ENCODE measurements at regions not wholly inside any gene's neighbourhood (a gene's known extent, or its start where the extent isn't known, plus 50 kb on each side); places are given as distances from the start of the nearest gene placed in this dataset.

DNA sequence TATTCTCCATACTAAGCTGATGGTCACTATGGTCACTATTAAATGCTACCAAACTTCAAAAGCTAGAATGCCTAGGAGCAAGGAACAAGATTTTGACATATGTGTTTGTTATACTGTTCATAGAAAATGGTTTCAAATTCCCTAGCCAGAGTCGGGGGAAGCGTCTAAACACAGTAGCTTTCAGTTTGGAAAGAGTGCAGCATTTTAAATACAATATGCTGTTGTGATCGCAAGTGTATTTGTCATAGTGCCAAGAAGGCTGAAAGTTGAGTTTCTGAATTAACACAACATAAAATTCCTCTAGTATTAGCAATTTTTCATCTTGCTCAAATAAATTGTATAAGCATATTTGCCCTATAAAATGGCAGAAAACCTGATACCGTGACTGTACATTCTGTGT is 280.4 kb downstream of the ZNF608 start:
- H2AFZ ChIP-seq (ENCODE audit: low read length) = no peak overlapping the region
- TF ChIP-seq, protein P1, sequence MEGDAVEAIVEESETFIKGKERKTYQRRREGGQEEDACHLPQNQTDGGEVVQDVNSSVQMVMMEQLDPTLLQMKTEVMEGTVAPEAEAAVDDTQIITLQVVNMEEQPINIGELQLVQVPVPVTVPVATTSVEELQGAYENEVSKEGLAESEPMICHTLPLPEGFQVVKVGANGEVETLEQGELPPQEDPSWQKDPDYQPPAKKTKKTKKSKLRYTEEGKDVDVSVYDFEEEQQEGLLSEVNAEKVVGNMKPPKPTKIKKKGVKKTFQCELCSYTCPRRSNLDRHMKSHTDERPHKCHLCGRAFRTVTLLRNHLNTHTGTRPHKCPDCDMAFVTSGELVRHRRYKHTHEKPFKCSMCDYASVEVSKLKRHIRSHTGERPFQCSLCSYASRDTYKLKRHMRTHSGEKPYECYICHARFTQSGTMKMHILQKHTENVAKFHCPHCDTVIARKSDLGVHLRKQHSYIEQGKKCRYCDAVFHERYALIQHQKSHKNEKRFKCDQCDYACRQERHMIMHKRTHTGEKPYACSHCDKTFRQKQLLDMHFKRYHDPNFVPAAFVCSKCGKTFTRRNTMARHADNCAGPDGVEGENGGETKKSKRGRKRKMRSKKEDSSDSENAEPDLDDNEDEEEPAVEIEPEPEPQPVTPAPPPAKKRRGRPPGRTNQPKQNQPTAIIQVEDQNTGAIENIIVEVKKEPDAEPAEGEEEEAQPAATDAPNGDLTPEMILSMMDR (conservative IDR thresholded peaks at IDR 0.05; ENCODE audit: low read length) = no peak
- no peak for TF ChIP-seq EZH2phosphoT487 (IDR thresholded peaks at IDR 0.05; ENCODE audit: borderline replicate concordance, low read depth, low read length)
- no peak overlapping the region for H3K4me2 ChIP-seq (ENCODE audit: low read length)
- no peak overlapping the region for H3K4me3 ChIP-seq (ENCODE audit: low read depth, low read length, poor library complexity, severe bottlenecking)
- no peaks in the 10 kb centered on the region for H4K20me1 ChIP-seq (ENCODE audit: insufficient read depth, low read length)
- no peaks in the 10 kb centered on the region for H3K9me2 ChIP-seq (ENCODE audit: insufficient read depth, low read length)
- no TSS peak for BruUV-seq (replicated peaks)
- no peaks in the 10 kb centered on the region for H3K79me2 ChIP-seq (ENCODE audit: insufficient read depth, low read depth, low read length)
- peaks cover 11% of the 10 kb centered on the region for H3K4me1 ChIP-seq (ENCODE audit: insufficient read depth, low read length, poor library complexity, severe bottlenecking)
- intact Hi-C loops (cut with micrococcal nuclease; ENCODE audit: unreplicated experiment) = no loop called here
- ChIA-PET POLR2A (interaction anchor here (0.7 to 1.2 kb wide), 3 partner anchors 8 to 26 kb away, joined by 3 to 7 read pairs (median 3); no protein-coding TSS in a partner anchor), CTCF (ENCODE audit: unreplicated experiment) (interaction anchor here (0.5 kb wide), 1 partner anchor 119 kb away, joined by 3 read pairs; no protein-coding TSS in a partner anchor)
- H3K9me3 ChIP-seq (ENCODE audit: low read length) = peaks cover 12% of the 10 kb centered on the region; the same call in 1 of the 2 replicates
- H3K27ac ChIP-seq (ENCODE audit: low read depth, low read length, poor library complexity, severe bottlenecking) = no peak overlapping the region
- no peaks in the 10 kb centered on the region for H3K36me3 ChIP-seq (ENCODE audit: insufficient read depth, low read length)
- no peak for DNase-seq (ENCODE audit: low spot score)

DNA sequence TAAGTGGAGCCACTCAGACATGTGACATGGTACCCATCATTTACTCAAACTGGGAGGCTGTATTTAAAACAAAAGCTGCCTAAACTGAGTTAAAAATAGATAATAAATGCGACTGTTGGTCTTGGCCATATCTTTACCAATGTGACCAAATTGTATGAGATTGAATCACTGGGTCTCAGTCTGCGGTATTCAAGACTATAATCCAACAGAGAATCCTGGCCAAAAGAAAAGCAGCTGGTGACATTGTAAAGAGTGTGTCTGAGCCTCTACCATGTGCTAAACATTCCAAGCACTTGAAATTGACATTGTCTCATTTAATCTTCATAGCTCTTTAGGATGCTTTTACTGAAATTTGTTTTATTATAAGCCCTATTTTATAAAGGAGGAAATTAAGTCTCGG is 282.6 kb downstream of the ZNF608 start:
- ChIA-PET CTCF (ENCODE audit: unreplicated experiment) (no interaction called here), POLR2A (interaction anchor here (0.6 to 1.9 kb wide), 4 partner anchors 9 to 46 kb away, joined by 3 to 6 read pairs (median 4); no protein-coding TSS in a partner anchor)
- TF ChIP-seq, protein P1 (conservative IDR thresholded peaks at IDR 0.05; ENCODE audit: low read length) = no peak
- TF ChIP-seq EZH2phosphoT487 (IDR thresholded peaks at IDR 0.05; ENCODE audit: borderline replicate concordance, low read depth, low read length) = no peak
- no peak for DNase-seq (ENCODE audit: low spot score)
- intact Hi-C loops (cut with micrococcal nuclease; ENCODE audit: unreplicated experiment) = no loop called here
- Histone ChIP-seq H3K9me3 (ENCODE audit: low read length) (peaks cover 34% of the 10 kb centered on the region; the same call in 1 of the 2 replicates), H3K4me1 (ENCODE audit: insufficient read depth, low read length, poor library complexity, severe bottlenecking) (peaks cover 11% of the 10 kb centered on the region), H3K27ac (ENCODE audit: low read depth, low read length, poor library complexity, severe bottlenecking) (no peak overlapping the region), H3K36me3 (ENCODE audit: insufficient read depth, low read length) (peaks cover 7% of the 10 kb centered on the region; the same call in 1 of the 2 replicates), H2AFZ (ENCODE audit: low read length) (no peak overlapping the region), H3K4me3 (ENCODE audit: low read depth, low read length, poor library complexity, severe bottlenecking) (no peak overlapping the region), H4K20me1 (ENCODE audit: insufficient read depth, low read length) (no peaks in the 10 kb centered on the region), H3K9me2 (ENCODE audit: insufficient read depth, low read length) (no peaks in the 10 kb centered on the region), H3K79me2 (ENCODE audit: insufficient read depth, low read depth, low read length) (no peaks in the 10 kb centered on the region), H3K4me2 (ENCODE audit: low read length) (no peak overlapping the region)
- no TSS peak for BruUV-seq (replicated peaks)

DNA sequence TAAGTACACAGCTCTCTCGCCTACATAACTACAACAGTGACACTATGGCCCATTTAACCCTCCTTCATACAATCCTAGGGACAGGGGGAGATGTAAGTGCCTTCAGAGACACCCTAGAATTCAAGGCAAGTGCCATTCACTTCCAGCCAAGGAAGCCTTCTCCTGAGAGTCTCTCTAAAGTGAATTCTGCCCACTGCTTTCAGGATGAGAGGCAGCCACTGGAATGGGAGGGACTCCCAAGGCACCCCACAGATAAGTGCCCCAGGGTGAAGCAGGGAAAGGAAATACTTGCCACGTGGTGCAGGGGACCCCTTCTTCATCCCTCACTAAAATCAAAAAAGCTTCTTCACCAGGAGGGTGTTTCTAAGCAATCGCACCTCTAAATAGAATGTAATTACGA is 283.7 kb downstream of the ZNF608 start:
- Histone ChIP-seq H3K79me2 (ENCODE audit: insufficient read depth, low read depth, low read length) (no peaks in the 10 kb centered on the region), H3K36me3 (ENCODE audit: insufficient read depth, low read length) (peaks cover 8% of the 10 kb centered on the region; the same call in 1 of the 2 replicates), H4K20me1 (ENCODE audit: insufficient read depth, low read length) (no peaks in the 10 kb centered on the region), H3K9me2 (ENCODE audit: insufficient read depth, low read length) (no peaks in the 10 kb centered on the region), H3K4me2 (ENCODE audit: low read length) (no peak overlapping the region), H3K27ac (ENCODE audit: low read depth, low read length, poor library complexity, severe bottlenecking) (no peak overlapping the region), H3K9me3 (ENCODE audit: low read length) (peaks cover 35% of the 10 kb centered on the region; the same call in 1 of the 2 replicates), H3K4me1 (ENCODE audit: insufficient read depth, low read length, poor library complexity, severe bottlenecking) (peaks cover 17% of the 10 kb centered on the region), H3K4me3 (ENCODE audit: low read depth, low read length, poor library complexity, severe bottlenecking) (no peak overlapping the region), H2AFZ (ENCODE audit: low read length) (peak overlapping the region; percentile 83; the same call in 1 of the 2 replicates)
- ChIA-PET POLR2A (interaction anchor here (0.9 to 1.9 kb wide), 2 partner anchors 20 to 975 kb away, joined by 4 read pairs; no protein-coding TSS in a partner anchor), CTCF (ENCODE audit: unreplicated experiment) (interaction anchor here (1.2 kb wide), 1 partner anchor 11 kb away, joined by 3 read pairs; no protein-coding TSS in a partner anchor)
- intact Hi-C loops (cut with micrococcal nuclease; ENCODE audit: unreplicated experiment) = no loop called here
- BruUV-seq (replicated peaks) = no TSS peak
- TF ChIP-seq, protein P1 (conservative IDR thresholded peaks at IDR 0.05; ENCODE audit: low read length) = no peak
- no peak for TF ChIP-seq EZH2phosphoT487 (IDR thresholded peaks at IDR 0.05; ENCODE audit: borderline replicate concordance, low read depth, low read length)
- DNase-seq (ENCODE audit: low spot score) = no peak
